ENCODE measurements at regions not wholly inside any gene's neighbourhood (a gene's known extent, or its start where the extent isn't known, plus 50 kb on each side); places are given as distances from the start of the nearest gene placed in this dataset.
A peak's percentile ranks its signal among the peaks of the same experiment; 100 is the strongest.
"Not testable (repeated sequence)": the region's sequence is repeated elsewhere in the genome, so short reads cannot be mapped to it uniquely, and the experiment has no call there.

- no peak for DNase-seq (ENCODE audit: low spot score)
Observed at GRCh38 chr10:6817770-6818169, 237.7 kb upstream of the PRKCQ start.

DNA sequence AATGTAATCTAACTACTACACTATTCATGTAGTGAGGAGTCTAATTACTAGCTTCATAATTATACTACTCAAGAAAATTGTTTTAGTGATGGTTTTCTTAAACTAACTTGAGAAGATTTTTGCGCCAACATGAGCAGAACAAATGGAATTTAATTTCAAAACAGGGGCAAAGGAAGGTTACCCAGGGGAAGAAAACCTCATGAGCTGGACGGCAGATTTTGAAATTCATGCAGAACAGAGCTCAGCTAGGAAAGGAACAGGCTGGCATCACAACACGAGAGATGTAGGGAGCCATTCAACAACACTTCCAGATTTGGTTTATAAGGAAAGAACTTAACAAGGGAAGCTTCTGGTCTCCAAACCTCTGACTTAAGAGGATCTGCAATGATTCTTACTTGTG is 235.3 kb upstream of the PRKCQ start:
- DNase-seq (ENCODE audit: low spot score) = no peak

GRCh38 chr10:6813856-6814255 is 233.8 kb upstream of the PRKCQ start:
- no peak for DNase-seq (ENCODE audit: low spot score)

DNA sequence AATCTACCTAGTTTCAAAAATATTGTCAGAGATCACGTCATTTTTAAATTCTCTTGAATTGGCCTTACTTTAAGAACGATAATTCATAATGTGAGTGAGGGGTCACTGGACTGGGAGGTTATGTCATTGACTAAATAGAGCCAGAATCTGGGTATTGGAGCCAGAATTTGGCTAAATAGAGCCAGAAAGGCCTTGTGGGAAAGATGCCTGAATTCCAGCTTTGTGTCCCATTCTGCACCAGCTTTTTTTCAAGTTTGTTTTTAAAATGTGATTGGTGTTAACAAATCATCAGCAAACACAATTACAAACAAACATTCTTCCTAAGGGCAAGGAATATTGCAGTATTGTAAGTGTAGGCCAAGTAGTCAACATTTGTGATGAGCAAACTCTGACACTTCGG is 233.2 kb upstream of the PRKCQ start:
- no peak for DNase-seq (ENCODE audit: low spot score)

DNA sequence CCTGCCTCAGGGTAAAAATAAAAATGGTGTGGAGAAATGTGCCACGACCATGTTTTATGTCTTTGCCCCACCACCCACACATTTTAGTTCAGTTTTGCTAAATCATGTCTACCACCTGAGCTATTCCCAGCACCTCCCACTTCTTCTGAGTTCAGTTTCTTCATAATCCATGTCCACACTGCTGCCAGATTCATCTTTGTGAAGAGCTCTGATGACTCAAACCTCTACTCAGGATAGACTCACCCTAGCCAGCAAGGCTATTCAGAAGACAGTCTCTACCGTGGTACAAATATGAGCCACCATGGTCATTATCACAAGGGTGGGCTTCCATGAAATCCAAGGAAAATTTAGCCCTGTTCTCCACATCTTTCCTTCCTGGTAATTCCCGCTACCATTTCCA is 231.1 kb upstream of the PRKCQ start:
- DNase-seq (ENCODE audit: low spot score) = no peak

- DNase-seq (ENCODE audit: low spot score) = no peak
Observed at GRCh38 chr10:6803427-6803783, 223.3 kb upstream of the PRKCQ start.

DNA sequence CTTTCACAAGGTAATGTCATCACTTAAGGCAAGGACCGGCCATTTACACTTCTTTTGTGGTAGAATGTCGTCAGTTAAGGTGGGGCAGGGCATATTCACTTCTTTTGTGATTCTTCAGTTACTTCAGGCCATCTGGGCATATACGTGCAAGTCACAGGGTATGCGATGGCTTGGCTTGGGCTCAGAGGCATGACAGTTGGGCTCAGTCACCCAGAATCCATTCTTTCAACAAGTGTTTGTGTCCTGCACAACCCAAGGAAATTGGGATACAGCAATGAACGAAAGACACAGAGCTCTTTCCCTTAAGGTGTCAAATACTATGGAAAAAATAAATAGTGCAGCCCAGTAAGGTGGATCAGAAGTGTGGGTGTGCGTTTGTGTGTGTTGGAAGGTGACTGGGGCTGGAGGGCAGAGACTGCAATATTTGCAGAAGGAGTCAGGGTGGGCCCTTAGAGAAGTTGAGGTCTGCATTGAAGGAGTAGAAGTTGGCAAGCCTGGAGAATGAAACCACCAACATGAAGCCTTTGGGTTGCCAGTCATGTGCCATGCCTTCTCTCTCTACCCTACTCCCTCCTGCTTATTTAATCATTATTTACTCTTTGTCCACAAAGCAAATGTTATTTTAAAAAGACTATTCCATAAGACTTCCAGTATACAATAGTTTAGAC is 222.8 kb upstream of the PRKCQ start:
- DNase-seq (ENCODE audit: low spot score) = no peak

DNA sequence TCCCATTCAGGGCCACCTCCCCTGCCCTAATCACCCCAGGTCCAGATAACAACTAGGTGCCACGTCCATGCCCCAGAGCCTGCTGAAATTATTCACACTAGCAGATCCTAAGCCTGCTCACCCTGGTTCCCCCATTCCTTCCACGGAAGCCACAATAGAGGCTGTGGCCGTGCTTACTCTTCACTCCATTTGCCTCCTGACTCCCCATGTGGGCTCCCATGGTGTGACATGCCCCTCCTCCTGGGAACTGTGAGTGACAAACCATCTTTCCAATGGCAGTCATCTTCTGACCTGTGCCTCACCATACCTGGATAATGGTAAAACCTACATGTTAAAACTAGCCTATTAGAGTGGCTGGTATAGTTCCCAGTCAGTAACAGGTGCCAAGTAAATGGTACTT is 216.2 kb upstream of the PRKCQ start:
- DNase-seq (ENCODE audit: low spot score) = no peak

GRCh38 chr10:6795541-6795940 is 215.5 kb upstream of the PRKCQ start:
- DNase-seq (ENCODE audit: low spot score) = no peak

GRCh38 chr10:6794841-6795240 is 214.8 kb upstream of the PRKCQ start:
- DNase-seq (ENCODE audit: low spot score) = not testable (repeated sequence)

DNA sequence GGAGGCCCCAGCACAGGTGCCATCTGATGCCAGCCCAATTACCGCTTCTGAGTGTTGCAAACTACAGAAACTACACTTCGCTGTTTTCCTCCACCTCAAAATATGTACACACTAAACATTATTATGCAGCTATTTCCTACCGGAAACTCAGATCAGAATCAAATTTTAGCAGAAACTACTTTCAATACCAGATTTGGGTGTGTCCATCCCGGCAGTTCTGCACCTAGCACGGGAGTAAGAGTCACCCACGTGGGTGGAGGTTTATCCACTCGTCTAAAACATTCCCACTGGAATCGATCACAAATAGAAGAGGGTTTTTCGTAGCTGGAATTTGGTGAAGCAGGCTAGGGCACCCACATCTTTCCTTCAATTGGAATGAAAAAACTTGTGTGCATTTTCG is 214.4 kb upstream of the PRKCQ start:
- DNase-seq (ENCODE audit: low spot score) = no peak

- no peak for DNase-seq (ENCODE audit: low spot score)
Observed at GRCh38 chr10:6788731-6789130, 208.7 kb upstream of the PRKCQ start.

DNA sequence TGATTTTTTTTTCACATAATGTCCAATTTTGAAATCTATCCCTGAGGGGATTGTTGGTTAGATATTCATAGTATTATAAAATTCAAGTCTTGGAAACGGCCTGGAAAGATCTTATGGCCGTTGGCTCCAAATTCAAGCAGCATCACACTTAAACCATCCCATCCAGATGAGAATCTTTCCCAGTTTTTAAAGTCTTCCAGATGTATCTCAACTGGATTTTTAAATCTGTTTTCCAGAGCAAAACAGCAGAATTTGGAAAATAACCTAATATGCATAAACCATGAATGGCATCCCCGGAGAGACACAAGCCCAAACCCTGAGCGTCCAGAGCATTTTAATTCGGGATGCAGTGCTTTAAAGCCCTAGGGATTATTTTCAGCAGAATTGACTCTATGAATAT is 208.2 kb upstream of the PRKCQ start:
- DNase-seq (ENCODE audit: low spot score) = no peak

DNA sequence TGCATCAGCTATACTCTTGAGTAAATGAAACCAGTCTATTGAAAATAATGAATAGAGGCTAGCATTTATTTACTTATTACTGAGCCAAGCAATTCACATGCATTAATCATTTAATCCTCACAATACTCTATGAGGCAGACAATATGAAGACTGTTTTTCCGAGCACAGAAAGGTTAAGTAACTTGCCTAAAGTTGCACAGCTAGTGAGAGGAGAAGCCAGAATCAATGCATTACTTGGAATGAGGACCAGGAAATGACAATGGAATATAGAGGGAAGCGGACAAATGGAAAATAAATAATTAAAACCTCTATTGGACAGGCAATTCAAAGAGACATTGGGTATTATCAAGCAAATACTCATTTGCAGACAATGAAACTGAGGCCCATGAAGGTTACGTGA is 207.6 kb upstream of the PRKCQ start:
- no peak for DNase-seq (ENCODE audit: low spot score)

- no peak for DNase-seq (ENCODE audit: low spot score)
Observed at GRCh38 chr10:6787091-6787490, 207.0 kb upstream of the PRKCQ start.

DNA sequence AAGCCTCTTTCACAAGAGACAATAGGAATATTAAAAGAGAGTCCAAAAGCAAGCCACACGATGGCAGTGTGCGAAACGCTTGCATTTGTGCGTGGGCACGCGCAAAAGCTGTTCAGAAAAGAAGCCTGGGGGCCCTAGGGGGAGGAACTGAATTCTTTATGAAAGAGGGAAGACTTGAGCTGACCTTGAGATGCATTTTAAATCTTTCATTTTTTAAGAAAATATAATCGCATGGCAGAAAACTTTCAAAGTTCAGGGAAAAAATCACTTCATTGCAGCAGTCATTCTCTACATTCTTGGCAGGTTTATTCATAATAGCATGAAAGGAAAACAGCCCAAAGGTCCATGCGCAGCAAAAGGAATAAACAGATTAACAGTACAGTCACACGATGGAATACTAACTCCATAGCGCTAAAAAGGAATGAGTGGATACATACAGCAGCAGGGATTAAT is 206.5 kb upstream of the PRKCQ start:
- peak; percentile 60 for DNase-seq (ENCODE audit: low spot score)

GRCh38 chr10:6784429-6784828 is 204.4 kb upstream of the PRKCQ start:
- not testable (repeated sequence) for DNase-seq (ENCODE audit: low spot score)

- DNase-seq (ENCODE audit: low spot score) = no peak
Observed at GRCh38 chr10:6783471-6783870, 203.4 kb upstream of the PRKCQ start.

DNA sequence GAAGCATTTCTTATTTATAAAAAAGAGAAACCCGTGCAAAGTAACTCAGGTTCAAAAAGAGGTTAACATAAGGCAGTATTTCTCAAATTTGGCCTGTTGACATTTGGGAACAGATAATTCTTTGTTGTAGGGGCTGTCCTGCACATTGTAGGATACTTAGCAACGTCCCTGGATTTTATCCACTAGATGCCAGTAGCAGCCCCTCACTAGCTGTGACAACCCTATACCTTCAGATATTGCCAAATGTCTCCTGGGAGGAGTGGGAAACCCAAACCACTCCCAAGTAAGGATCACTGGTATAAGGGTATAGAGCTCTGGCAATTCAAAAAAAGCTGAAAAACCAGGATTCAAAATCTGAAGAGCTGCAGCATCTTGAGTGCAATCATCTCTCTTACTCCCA is 202.3 kb upstream of the PRKCQ start:
- DNase-seq (ENCODE audit: low spot score) = no peak

GRCh38 chr10:6781133-6781770 is 201.2 kb upstream of the PRKCQ start:
- DNase-seq (ENCODE audit: low spot score) = no peak

- DNase-seq (ENCODE audit: low spot score) = no peak
Observed at GRCh38 chr10:6780008-6780677, 200.1 kb upstream of the PRKCQ start.

DNA sequence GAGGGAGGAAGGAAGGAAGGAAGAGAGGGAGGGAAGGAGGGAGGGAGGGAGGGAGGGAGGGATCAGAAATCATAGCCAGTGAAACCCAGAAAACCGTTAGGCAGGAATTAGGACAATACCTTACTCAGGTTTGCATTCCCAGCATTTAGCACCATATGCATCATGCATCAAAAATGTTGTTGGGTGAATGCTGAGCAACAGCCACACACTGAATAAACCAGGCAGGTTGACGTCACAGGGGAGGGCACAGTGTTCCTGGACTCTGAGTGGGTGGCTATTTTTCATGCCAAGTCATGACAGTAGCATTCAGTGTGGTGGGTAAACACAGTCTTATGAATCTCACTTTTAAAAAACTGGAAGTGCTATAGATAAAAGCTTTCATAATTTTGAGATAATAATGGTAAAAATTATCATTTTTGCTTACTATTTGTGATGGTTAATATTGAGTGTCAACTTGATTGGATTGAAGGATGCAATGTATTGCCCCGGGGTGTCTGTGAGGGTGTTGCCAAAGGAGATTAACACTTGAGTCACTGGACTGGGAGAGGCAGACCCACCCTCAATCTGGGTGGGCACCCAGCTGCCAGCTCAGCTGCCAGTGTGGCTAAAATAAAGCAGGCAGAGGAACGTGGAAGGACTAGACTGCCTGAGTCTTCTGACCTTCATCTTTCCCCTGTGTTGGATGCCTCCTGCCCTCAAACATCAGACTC is 199.1 kb upstream of the PRKCQ start:
- DNase-seq (ENCODE audit: low spot score) = peak; percentile 85

DNA sequence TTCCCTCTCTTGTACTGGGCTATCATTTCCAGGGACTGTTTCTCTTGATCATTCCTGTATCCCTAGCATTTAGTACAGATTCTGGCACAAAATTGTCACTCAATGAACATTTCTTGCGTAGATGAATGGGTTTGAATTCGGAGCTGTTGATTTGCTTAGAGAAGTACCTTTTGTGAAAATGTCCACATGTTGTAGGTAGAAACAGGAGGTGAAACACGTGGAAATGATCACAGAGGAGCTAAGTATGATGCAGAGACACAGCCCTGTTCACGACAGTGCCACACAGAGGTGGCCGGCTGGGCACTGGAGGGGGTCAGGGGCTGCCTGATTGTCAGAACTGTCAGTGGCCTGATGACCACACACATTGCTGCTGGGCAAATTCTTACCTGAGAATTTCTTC is 196.1 kb upstream of the PRKCQ start:
- no peak for DNase-seq (ENCODE audit: low spot score)

Data from GM03348 (cell line).